Psoas muscle (tissue), 7 donors: ENCODE measurements at regions not wholly inside any gene's neighbourhood (a gene's known extent, or its start where the extent isn't known, plus 50 kb on each side); places are given as distances from the start of the nearest gene placed in this dataset.

Experiments
- ATAC-seq, 4 donors: fragments of 200-7000 bp; cut with Tn5 transposase; one replicate each; pipeline ENCODE4 v1.9.1; 2020; ENCODE audit warnings: moderate library complexity in 3 of 4, mild to moderate bottlenecking in 2 of 4
- DNase-seq, 2 donors: peaks; one replicate each; pipeline ENCODE4 v3.0.0-alpha.2; 2020
- H3K27ac ChIP-seq: fragments of 200-600 bp; one replicate; pipeline ENCODE4 v1.8.0; 2022
- H3K27me3 ChIP-seq, 3 donors: fragments of 200-600 bp in 1 of 3; one replicate each; pipeline versions ENCODE4 v1.6.1 to v1.8.0; 2013 to 2022; ENCODE audit warnings: low read length in 2 of 3, mild to moderate bottlenecking in 2 of 3, moderate library complexity in 1 of 3; ENCODE audit not compliant: insufficient read depth in 3 of 3
- H3K36me3 ChIP-seq, 2 donors: fragments of 200-600 bp in 1 of 2; one replicate each; pipeline versions ENCODE4 v1.6.1 to v1.8.0; 2013 to 2022; ENCODE audit warnings: low read depth in 1 of 2, mild to moderate bottlenecking in 1 of 2, moderate library complexity in 1 of 2; ENCODE audit not compliant: insufficient read depth in 1 of 2
- H3K4me1 ChIP-seq: fragments of 200-600 bp; one replicate; pipeline ENCODE4 v1.8.0; 2022
- H3K4me3 ChIP-seq: fragments of 200-600 bp; one replicate; pipeline ENCODE4 v1.8.0; 2022; ENCODE audit warnings: mild to moderate bottlenecking
- H3K9me3 ChIP-seq: fragments of 200-600 bp; one replicate; pipeline ENCODE4 v1.8.0; 2022
- WGBS, 3 donors: extraction: QIAGEN DNeasy Blood & Tissue Kit; methylation state at CpG; one replicate each; pipeline versions ENCODE4 v1.1.6 to v1.1.7; 2013; 5-methylcytosine and 5-hydroxymethylcytosine counted together
- intact Hi-C, 2 donors: fragments of 100-400 bp; cut with DNase I; formaldehyde crosslinking; loops; one replicate each; pipeline versions ENCODE4 v1.11.0 to v1.14.2; 2022
- TF ChIP-seq, protein P1 (sequence below): fragments of 200-600 bp; IDR thresholded peaks from one replicate; pipeline ENCODE4 v1.8.0; 2022; ENCODE audit warnings: antibody characterized with exemption
- donor health status: healthy with polysubstance abuse.
- donor health status: DM: no; HTN: no; CAD: no; lungs with moderate emphysema.
- donor health status: Bipolar disorder and iron deficiency.
- donor health status: healthy.
- donor health status: DM: yes; HTN: yes; CAD: no.
- donor health status: DM: no; HTN: no; CAD: no.
- donor health status: DM: yes; HTN: yes; CAD: no.

DNA sequence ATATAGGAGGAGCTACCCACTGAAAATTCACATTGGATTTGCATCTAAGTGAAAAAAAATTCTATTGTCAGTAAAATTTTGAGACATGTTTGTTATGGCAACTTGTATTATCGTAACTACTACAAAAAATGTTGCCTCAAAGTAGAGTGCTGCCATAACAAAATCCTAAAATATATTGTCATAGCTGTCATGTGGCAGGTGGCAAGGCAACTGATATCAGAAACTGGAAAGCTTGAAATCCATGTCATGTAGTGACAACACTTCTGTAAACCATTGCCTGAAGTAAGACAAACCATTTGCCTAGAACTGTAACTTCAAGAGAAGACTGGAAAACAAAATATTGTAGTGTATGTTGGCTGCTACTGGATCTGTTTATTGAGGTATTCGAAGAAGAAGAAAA lies 697.5 kb upstream of the CELF4 start:
- WGBS, 3 donors, result 71 to 81% (median 76%) methylated on average over 2 of the region's 2 CpGs
- H3K4me3 ChIP-seq, result no peak overlapping the region
- TF ChIP-seq, protein P1, sequence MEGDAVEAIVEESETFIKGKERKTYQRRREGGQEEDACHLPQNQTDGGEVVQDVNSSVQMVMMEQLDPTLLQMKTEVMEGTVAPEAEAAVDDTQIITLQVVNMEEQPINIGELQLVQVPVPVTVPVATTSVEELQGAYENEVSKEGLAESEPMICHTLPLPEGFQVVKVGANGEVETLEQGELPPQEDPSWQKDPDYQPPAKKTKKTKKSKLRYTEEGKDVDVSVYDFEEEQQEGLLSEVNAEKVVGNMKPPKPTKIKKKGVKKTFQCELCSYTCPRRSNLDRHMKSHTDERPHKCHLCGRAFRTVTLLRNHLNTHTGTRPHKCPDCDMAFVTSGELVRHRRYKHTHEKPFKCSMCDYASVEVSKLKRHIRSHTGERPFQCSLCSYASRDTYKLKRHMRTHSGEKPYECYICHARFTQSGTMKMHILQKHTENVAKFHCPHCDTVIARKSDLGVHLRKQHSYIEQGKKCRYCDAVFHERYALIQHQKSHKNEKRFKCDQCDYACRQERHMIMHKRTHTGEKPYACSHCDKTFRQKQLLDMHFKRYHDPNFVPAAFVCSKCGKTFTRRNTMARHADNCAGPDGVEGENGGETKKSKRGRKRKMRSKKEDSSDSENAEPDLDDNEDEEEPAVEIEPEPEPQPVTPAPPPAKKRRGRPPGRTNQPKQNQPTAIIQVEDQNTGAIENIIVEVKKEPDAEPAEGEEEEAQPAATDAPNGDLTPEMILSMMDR, result no peak
- intact Hi-C loops, result no loop called here
- ATAC-seq, result no peak
- no peaks in the 10 kb centered on the region for H3K36me3 ChIP-seq
- no peaks in the 10 kb centered on the region for H3K4me1 ChIP-seq
- DNase-seq, result no peak
- no peaks in the 10 kb centered on the region for H3K27me3 ChIP-seq
- no peak overlapping the region for H3K27ac ChIP-seq
- H3K9me3 ChIP-seq, result no peaks in the 10 kb centered on the region

- Histone ChIP-seq H3K4me1 (no peaks in the 10 kb centered on the region), H3K9me3 (no peaks in the 10 kb centered on the region), H3K4me3 (no peak overlapping the region), H3K36me3 (no peaks in the 10 kb centered on the region), H3K27me3 (no peaks in the 10 kb centered on the region), H3K27ac (no peak overlapping the region)
- TF ChIP-seq, protein P1, result no peak
- no peak for DNase-seq
- ATAC-seq, result no peak
- intact Hi-C loops, result no loop called here
Measured at GRCh38 chr18:38262661-38263060, 697.1 kb upstream of the CELF4 start.

- ATAC-seq, result no peak
- WGBS, 3 donors, result 52 to 64% (median 54%) methylated on average over 4 of the region's 4 CpGs
Measured at GRCh38 chr18:38257661-38258060, 692.1 kb upstream of the CELF4 start.

DNA sequence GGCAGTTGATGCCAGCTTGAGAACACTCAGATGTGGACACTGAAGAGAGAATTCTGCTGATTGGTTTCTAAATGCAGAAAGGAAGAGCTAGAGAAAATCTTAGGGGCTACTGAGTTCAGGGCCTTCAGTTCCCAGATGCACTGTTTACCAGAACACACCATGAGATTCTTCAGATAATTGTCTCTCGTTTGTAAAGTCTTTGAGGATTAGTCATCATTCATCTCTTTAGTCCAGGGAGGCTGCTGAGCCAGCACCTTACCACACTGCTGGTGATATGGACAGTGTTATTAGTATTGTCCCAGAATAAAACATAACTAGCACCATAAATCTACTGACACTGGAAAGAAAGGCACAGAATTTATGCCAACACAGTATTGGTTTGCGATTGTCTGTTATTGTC lies 690.8 kb upstream of the CELF4 start:
- intact Hi-C loops, result no loop called here
- whole genome bisulfite sequencing, 3 donors, result 51 to 71% (median 55%) methylated on average over 2 of the region's 2 CpGs
- no peaks in the 10 kb centered on the region for H3K36me3 ChIP-seq
- ATAC-seq (no peak), DNase-seq (no peak)
- H3K4me1 ChIP-seq, result no peaks in the 10 kb centered on the region
- H3K27me3 ChIP-seq, result no peaks in the 10 kb centered on the region
- no peak overlapping the region for H3K4me3 ChIP-seq
- no peak overlapping the region for H3K27ac ChIP-seq
- TF ChIP-seq, protein P1, result no peak
- H3K9me3 ChIP-seq, result no peaks in the 10 kb centered on the region

More at GRCh38 chr18:38257661-38258060, 692.1 kb upstream of the CELF4 start:
- no peak for DNase-seq
- no peaks in the 10 kb centered on the region for H3K4me1 ChIP-seq
- intact Hi-C loops, result no loop called here
- H3K36me3 ChIP-seq, result no peaks in the 10 kb centered on the region
- H3K27ac ChIP-seq, result no peak overlapping the region
- no peaks in the 10 kb centered on the region for H3K9me3 ChIP-seq
- H3K27me3 ChIP-seq, result no peaks in the 10 kb centered on the region
- H3K4me3 ChIP-seq, result no peak overlapping the region
- TF ChIP-seq, protein P1, result no peak

GRCh38 chr18:38250971-38251370 lies 685.4 kb upstream of the CELF4 start:
- H3K27me3 ChIP-seq, result no peaks in the 10 kb centered on the region
- no peak overlapping the region for H3K27ac ChIP-seq
- no peaks in the 10 kb centered on the region for H3K9me3 ChIP-seq
- ATAC-seq (no peak), DNase-seq (no peak)
- TF ChIP-seq, protein P1, result no peak
- no peaks in the 10 kb centered on the region for H3K36me3 ChIP-seq
- WGBS, 3 donors, result 80 to 87% (median 84%) methylated on average over 5 of the region's 5 CpGs
- intact Hi-C loops, result no loop called here
- H3K4me3 ChIP-seq, result no peak overlapping the region
- no peaks in the 10 kb centered on the region for H3K4me1 ChIP-seq
